NCI-H2196 treated with DMSO at 0.1 percent for 48 hours (cell line): ENCODE measurements at regions not wholly inside any gene's neighbourhood (a gene's known extent, or its start where the extent isn't known, plus 50 kb on each side); places are given as distances from the start of the nearest gene placed in this dataset.

ENCODE experiments used
- DNase-seq: peaks from one replicate; lab custom pipeline; 2025; ENCODE audit not compliant: unreplicated experiment; lab: John Stamatoyannopoulos, UW

DNA sequence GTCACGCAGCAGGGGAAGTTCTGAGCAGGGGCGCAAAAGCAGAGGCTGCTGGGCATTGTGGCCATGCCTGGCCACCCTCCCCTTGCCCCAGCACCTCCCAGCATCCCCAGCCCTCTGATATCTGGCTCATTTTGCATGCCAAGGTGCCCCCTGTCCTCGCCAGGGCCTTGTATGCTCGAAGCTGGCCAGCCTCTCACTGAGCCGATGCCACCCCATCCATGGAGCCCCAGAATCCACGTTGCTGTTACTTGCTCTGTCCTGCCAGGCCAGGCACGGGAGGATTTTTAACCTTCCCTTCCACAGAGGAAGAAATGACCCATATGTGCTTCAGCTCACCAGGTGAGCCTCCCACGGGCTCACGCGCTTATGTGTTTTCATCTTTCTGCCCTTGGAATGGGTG lies 413.4 kb downstream of the BCL11B start:
- no peak for DNase-seq

- DNase-seq: no peak
Observed at GRCh38 chr14:98859301-98859700, 412.7 kb downstream of the BCL11B start.

GRCh38 chr14:98864211-98864610 lies 407.8 kb downstream of the BCL11B start:
- DNase-seq: no peak

DNA sequence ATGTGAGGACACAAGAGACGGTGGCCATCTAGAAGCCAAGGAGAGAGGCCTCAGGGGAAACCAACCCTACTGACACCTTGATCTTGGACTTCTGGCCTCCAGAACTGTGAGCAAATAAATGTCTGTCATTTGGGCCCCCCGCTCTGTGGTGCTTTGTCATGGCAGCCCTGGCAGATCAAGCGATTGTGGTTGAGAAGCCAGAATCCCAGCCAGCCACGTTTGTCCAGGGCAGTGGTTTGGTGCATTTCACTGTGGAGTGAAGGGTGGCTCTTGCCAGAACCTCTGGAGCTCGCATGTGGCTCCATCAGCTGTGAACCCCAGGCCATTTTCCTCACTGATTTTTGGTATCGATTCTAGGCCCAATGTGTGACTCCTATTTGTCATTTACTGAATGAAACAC lies 404.9 kb downstream of the BCL11B start:
- DNase-seq: no peak

DNA sequence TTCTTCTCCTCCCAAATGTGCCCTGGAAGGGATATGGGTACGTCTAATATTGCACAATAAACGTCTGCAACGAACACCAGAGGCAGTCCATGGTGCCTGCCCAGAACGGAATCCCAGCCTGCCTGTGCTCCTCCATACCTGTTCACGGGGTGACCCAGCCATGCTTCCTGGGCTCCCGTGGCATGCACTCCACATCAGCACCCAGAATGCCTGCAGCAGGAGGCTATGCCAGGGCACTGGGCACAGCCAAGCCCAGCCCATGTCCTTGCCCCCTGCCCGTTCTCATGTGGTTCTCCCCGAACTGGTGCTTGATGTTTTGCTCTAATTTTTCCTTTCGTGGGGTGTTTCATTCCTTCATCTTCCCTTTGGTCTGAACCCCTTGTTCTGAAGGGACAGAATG lies 404.3 kb downstream of the BCL11B start:
- no peak for DNase-seq

DNA sequence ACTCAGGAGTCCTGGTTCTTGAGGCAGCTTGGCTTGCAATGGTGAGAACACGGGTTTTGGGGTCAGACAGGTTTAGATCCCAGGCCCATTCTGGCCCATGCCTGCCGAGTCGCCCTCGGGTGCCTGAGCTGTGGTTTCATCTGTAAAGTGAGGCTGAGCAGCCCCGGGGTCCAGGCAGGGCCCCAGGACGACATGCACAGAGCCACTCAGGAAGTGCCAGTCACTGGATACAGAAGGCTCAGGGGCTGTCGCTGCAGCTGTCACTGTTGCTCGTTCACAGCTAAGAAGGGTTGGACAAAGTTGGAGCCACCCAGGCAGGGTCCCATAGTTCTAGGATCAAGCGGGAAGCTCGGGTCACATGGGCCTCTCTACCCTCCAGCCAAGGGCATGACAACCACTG lies 403.1 kb downstream of the BCL11B start:
- no peak for DNase-seq

DNA sequence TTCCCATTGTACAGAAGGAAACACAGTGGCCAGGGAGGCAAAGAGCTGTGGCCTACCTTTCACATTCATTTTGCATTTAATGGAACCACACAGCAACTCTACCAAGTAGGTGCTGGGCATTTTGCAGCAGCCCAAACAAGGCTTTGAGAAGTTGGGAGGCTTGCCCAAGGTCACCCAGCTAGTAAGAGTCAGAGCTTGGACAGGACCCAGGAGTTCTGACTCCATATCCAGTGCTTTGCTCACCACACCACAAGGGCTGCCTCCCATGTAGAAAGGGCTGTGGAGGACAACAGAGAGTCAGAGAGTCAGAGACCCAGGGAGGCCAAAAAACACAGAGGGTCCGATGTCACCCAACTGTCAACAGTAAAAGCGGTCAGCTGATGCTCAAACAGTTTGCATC lies 400.2 kb downstream of the BCL11B start:
- no peak for DNase-seq

GRCh38 chr14:98877065-98877464 lies 394.9 kb downstream of the BCL11B start:
- DNase-seq: no peak

- DNase-seq: no peak
Observed at GRCh38 chr14:98878282-98878681, 393.7 kb downstream of the BCL11B start.

- DNase-seq: no peak
Observed at GRCh38 chr14:98886982-98887381, 385.0 kb downstream of the BCL11B start.

DNA sequence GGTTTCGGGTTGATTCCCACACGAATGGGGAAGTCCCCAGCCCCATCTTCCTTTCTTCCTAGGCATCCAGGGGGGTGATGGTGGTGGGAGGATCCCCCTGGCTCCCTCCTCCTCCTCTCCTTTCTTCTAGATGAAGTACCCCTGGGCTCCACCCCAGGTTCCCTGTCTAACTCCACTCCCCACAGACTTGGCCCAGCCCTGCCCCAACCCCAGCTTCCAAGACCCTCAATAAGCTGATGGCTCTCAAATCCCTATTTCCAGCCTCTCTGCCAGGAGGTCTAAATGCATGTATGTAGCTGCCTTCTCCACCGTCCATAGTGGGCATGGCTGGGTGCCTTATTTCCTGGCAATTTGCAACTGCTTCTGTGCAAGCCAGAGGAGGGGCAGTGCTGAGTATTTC lies 383.7 kb downstream of the BCL11B start:
- DNase-seq: no peak

DNA sequence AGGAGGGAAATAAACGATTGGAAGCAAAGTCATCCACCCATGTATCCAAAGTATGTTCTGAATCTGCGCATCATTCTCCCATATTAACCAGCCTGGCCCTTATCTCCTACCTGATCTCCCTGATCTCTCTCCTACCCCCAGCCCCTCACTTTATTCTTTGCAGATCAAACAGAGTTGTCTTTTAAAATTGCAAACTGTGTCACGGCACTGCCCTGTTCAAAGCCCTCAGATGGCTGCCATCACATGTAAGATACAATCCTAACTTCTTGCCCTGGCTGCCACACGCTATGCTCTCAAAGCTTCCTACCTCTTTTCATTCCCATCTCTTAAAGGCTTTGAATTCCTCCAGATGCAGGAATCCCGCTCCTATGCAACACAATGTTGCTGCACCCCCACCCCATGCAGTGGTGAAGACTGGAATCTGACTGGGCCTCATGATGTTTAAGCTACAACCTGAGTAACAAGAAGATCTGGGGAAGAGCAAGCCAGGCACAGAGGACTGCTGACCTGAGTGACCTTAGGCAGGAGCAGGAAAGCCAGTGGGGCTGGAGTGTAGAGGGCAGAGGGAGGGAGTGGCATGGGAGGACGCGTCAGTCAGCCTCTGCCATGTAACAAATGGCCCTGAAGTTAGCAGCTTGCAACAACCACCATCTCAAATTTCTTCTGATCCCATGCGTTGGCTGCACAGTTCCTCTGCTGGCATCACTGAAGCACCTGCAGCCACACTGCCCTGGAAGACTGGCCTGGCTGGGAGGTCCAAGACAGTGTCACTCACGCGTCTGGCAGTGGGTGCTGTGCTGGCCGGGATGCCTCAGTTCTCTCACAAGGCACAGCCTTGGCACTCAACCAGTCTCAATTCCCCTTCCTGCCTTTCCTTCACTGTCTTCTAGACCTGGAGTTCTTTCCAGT lies 382.8 kb downstream of the BCL11B start:
- DNase-seq: no peak

GRCh38 chr14:98889836-98890185 lies 382.2 kb downstream of the BCL11B start:
- DNase-seq: no peak

- DNase-seq: no peak
Observed at GRCh38 chr14:98890556-98891340, 381.2 kb downstream of the BCL11B start.

- no peak for DNase-seq
Observed at GRCh38 chr14:98893675-98894074, 378.3 kb downstream of the BCL11B start.

DNA sequence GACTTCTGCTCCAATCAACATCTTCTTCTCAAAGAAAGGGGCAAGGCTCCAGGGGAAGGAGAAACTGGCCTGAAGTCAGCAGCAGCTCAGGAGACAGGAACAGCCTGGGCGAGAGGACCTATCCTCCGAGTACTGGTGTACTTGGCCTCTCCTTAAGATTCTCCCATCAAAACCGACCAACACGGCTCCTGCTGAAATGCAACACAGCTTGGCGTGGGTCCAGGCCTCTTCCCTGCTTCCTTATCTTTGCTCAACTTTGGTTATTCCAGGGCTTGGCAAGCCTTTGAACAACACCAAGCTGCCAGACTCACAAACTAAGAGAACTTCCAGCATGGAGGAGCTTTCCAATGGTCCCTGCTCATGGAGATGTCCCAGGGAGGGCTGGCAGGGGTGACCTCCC lies 377.4 kb downstream of the BCL11B start:
- no peak for DNase-seq

DNA sequence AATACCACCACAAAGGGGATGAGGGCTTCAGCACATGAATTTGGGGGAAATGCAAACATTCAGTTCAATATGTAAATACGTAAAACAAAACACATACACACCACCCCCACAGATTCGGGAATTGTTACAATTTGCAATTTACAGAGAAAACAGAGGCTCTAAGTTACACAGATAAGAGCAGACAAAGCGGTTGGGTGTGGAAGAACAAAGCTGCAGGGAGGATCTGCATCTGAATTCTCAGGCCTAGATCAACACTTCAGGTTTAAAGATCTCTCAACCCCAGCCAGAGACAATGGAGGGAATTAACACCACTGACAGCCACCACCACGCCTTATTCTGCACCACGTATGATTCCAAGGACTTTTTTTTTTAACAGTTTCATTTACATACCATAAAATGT lies 375.5 kb downstream of the BCL11B start:
- DNase-seq: no peak

GRCh38 chr14:98897605-98898309 lies 374.2 kb downstream of the BCL11B start:
- DNase-seq: no peak

- no peak for DNase-seq
Observed at GRCh38 chr14:98899441-98899840, 372.6 kb downstream of the BCL11B start.

DNA sequence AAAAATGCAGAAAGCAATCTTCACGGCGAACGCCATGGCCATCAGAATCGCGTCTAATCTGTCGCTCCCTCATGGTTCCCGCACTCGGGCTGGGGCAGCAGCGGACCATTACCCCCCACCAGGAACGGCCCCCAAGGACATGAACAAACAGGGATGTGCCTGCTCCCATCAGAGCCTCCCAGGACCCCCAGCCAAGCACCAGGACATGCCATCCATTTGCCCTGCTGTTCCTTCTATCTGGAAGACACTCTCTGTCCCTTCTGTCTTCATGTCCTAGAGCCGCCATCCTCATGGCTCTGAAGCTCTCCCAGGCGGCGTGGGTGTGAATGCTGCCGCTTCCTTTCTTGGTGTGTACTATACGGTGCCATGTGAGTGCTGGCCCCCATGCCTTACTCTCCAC lies 371.8 kb downstream of the BCL11B start:
- no peak for DNase-seq

DNA sequence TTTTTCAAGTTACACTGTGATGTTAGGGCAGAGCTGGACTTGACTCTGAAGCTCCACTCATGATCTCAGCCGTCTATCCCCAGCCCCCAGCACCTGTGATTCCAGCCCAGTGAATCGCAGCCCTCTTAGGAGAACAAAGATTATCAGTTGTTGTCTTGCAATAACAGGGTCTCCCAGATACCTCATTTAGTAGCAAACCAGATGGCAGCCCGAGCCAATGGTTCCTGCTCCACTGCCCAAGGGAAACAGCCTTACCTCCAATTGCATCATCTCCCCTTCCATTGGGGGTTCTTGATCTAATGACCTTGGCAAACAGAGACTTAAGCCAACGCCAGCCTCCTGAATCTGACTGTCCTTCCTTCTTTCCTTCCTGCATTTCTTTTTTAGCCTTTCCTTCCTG lies 371.2 kb downstream of the BCL11B start:
- DNase-seq: no peak
